Activated naive CD8-positive, alpha-beta T cell treated with anti-CD3 and anti-CD28 coated beads, Interleukin-2, amount 10 ng/mL, durations not matched to agents 7 days and 5 days (primary cell): ENCODE measurements at regions not wholly inside any gene's neighbourhood (a gene's known extent, or its start where the extent isn't known, plus 50 kb on each side); places are given as distances from the start of the nearest gene placed in this dataset.
"Not testable (repeated sequence)": the region's sequence is repeated elsewhere in the genome, so short reads cannot be mapped to it uniquely, and the experiment has no call there.

Experiments
- ATAC-seq: fragments of 150-1000 bp; cut with Tn5 transposase; one replicate; pipeline ENCODE4 v1.10.0; 2021; ENCODE audit warnings: low read depth, moderate library complexity
- POLR2A ChIA-PET: fragments of 350-600 bp; sonication (Branson Sonifier 250); formaldehyde crosslinking; loops from one replicate; lab custom pipeline; 2021; ENCODE audit warnings: antibody characterized with exemption; lab: Charles Lee
- DNase-seq: peaks from one replicate; pipeline ENCODE4 v3.0.0; 2021
- H3K27ac Mint-ChIP-seq: one replicate; pipeline ENCODE4 v1.8.0; 2022; ENCODE audit warnings: mild to moderate bottlenecking, mixed read lengths
- H3K27me3 Mint-ChIP-seq: one replicate; pipeline ENCODE4 v1.8.0; 2022; ENCODE audit warnings: mild to moderate bottlenecking, moderate library complexity, mixed read lengths
- H3K36me3 Mint-ChIP-seq: one replicate; pipeline ENCODE4 v1.8.0; 2021; ENCODE audit warnings: mild to moderate bottlenecking, mixed read lengths
- H3K4me1 Mint-ChIP-seq: one replicate; pipeline ENCODE4 v1.8.0; 2021; ENCODE audit warnings: mixed read lengths
- H3K4me3 Mint-ChIP-seq: one replicate; pipeline ENCODE4 v1.8.0; 2022; ENCODE audit warnings: mild to moderate bottlenecking, moderate library complexity, mixed read lengths
- H3K9me3 Mint-ChIP-seq: one replicate; pipeline ENCODE4 v1.8.0; 2021; ENCODE audit warnings: mixed read lengths

DNA sequence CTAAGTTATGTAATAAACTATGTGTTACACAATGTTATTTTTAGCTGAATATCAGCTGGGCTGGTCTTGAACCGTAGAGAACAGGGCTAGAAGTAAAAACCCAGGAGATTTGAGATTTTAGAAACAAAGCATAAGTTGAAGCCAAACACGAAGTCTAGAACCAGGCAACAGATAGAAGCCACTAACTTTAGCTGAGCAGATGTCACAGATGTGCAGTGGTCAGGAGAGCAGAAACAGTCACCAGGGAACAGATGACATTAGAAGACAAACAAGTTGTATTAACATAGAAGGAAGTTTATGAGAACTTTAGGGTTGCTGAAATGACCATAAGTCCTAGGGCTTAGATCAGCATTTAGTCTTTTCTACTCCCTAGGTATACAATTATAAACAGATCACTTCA lies 731.0 kb downstream of the ZNF385D start:
- peaks cover 11% of the 10 kb centered on the region for H3K9me3 Mint-ChIP-seq
- DNase-seq (no peak), ATAC-seq (no peak)
- POLR2A ChIA-PET: no interaction called here
- H3K4me3 Mint-ChIP-seq: no peak overlapping the region
- H3K4me1 Mint-ChIP-seq: no peaks in the 10 kb centered on the region
- H3K27me3 Mint-ChIP-seq: no peaks in the 10 kb centered on the region
- H3K27ac Mint-ChIP-seq: no peak overlapping the region
- H3K36me3 Mint-ChIP-seq: no peaks in the 10 kb centered on the region

DNA sequence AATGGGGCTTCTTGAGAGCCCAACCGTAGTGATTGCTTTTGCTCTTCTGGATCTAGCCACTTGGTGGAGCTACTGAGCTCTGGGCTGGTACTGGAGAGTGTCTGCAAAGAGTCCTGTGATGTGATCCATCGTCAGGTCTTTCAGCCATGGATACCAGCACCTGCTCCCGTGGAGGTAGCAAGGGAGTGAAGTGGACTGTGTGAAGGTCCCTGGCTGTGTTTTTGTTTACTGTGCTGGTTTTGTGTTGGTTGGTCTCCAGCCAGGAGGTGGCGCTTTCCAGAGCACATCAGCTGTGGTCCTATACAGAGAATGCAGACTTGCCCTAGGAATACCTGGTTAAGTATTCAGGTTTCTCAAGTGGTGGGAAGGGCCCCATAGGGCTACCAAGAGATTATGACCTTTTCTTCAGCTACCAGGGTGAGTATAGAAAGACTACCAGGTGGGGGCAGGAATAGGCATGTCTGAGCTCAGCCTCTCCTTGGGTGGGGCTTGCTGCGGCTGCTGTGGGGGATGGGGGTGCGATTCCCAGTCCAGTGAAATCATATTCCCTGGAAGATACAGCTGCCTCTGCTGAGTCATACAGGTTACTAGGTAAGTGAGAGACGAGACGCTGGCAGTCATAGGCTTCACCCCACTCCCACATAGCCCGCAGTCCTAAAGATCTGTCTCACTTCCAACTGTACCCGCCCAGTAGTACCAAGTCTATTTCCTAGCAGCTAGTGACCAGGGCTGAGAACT lies 733.7 kb downstream of the ZNF385D start:
- POLR2A ChIA-PET: no interaction called here
- Mint-ChIP-seq H3K36me3 (no peaks in the 10 kb centered on the region), H3K4me1 (no peaks in the 10 kb centered on the region), H3K27me3 (no peaks in the 10 kb centered on the region), H3K27ac (no peak overlapping the region), H3K4me3 (no peak overlapping the region), H3K9me3 (peaks cover 13% of the 10 kb centered on the region)
- DNase-seq (no peak), ATAC-seq (no peak)

DNA sequence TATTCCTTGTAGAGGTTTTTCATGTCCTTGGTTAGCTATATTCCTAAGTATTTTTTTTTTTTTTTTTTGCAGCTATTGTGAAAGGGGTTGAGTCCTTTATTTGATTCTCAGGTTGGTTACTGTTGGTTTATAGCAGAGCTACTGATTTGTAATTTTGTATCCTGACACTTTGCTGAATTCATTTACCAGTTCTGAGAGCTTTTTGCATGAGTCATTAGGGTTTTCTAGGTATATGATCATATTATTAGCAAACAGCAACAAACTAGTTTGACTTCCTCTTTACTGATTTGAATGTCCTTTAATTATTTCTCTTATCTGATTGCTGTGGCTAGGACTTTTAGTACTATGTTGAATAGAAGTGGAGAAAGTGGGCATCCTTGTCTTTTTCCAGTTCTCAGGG lies 737.4 kb downstream of the ZNF385D start:
- DNase-seq: no peak
- Mint-ChIP-seq H3K4me1 (no peaks in the 10 kb centered on the region), H3K9me3 (peaks cover 13% of the 10 kb centered on the region), H3K27ac (no peak overlapping the region), H3K36me3 (no peaks in the 10 kb centered on the region), H3K27me3 (no peaks in the 10 kb centered on the region), H3K4me3 (no peak overlapping the region)
- POLR2A ChIA-PET: no interaction called here
- no peak for ATAC-seq

DNA sequence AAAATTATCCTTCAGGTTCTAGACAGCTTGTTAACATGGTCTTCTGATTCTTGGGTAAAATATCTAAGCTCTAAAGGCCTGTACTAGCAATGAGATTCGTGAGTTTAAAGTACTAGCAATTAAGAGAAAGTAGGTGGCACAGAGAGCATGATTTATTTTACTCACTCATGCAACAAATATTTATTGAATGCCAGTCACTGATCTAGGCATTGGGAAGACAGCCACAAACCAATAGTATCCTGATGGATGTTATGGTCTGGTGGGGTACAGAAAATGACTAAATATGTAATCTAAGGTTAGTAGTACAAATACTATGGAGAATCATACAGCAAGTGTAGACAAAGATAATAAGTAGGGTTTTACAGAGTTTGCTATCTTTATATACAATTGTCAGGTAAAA lies 751.3 kb downstream of the ZNF385D start:
- Mint-ChIP-seq H3K4me1 (no peaks in the 10 kb centered on the region), H3K27ac (no peak overlapping the region), H3K36me3 (no peaks in the 10 kb centered on the region), H3K27me3 (no peaks in the 10 kb centered on the region), H3K9me3 (peaks cover 2% of the 10 kb centered on the region), H3K4me3 (no peak overlapping the region)
- ATAC-seq: no peak
- no peak for DNase-seq
- POLR2A ChIA-PET: no interaction called here

DNA sequence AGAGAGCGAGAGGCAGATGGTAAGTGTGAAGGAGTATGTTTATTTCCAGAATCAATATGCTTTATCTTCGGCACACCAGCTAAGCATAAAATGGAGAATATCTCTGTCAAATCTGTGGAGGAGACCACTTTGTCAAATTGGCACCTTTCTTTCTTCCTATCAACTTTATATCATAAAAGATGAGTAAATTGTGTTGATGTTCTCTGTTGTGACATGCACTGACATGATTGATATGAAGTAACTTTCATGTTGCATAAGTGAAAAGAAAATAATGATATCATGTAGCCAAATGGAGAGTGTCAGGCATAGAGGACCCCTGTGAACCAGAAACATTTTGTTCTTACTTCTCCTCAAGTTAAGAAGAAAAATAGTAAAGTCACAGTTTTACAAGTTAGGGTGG lies 753.8 kb downstream of the ZNF385D start:
- no peak overlapping the region for H3K27ac Mint-ChIP-seq
- no peaks in the 10 kb centered on the region for H3K36me3 Mint-ChIP-seq
- no peaks in the 10 kb centered on the region for H3K4me1 Mint-ChIP-seq
- H3K27me3 Mint-ChIP-seq: no peaks in the 10 kb centered on the region
- DNase-seq (no peak), ATAC-seq (no peak)
- no peak overlapping the region for H3K4me3 Mint-ChIP-seq
- POLR2A ChIA-PET: no interaction called here
- peaks cover 2% of the 10 kb centered on the region for H3K9me3 Mint-ChIP-seq

DNA sequence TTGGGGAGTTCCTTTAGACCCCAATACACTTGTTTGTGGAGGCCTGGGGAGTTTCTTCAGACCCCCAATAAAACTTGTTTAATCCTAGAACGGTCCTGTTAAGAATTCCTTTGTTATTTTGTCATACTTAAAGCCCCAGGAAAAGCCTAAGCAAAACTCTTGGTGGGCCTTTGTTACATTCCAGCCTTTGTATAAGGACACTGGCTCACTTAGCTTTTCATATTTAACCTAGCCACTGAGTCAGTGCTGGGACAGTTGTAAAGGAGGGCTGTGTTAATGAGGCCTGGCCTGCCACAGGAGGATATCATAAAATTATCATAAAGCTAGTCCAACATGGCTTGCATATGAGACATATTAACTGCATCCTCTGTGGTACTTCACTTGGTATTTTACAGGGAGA lies 760.1 kb downstream of the ZNF385D start:
- H3K4me1 Mint-ChIP-seq: no peaks in the 10 kb centered on the region
- no peaks in the 10 kb centered on the region for H3K27me3 Mint-ChIP-seq
- no peaks in the 10 kb centered on the region for H3K36me3 Mint-ChIP-seq
- no peak for ATAC-seq
- POLR2A ChIA-PET: no interaction called here
- H3K9me3 Mint-ChIP-seq: no peaks in the 10 kb centered on the region
- DNase-seq: no peak
- H3K27ac Mint-ChIP-seq: no peak overlapping the region
- no peak overlapping the region for H3K4me3 Mint-ChIP-seq

- ATAC-seq, H3K4me3 Mint-ChIP-seq, H3K27ac Mint-ChIP-seq, POLR2A ChIA-PET, H3K4me1 Mint-ChIP-seq, DNase-seq, H3K9me3 Mint-ChIP-seq, H3K36me3 Mint-ChIP-seq, H3K27me3 Mint-ChIP-seq: not testable (repeated sequence)
Measured at GRCh38 chr3:20989653-20990052, 761.4 kb downstream of the ZNF385D start.

- H3K4me3 Mint-ChIP-seq: no peak overlapping the region
- H3K27ac Mint-ChIP-seq: no peak overlapping the region
- no peaks in the 10 kb centered on the region for H3K9me3 Mint-ChIP-seq
- no peak for DNase-seq
- H3K27me3 Mint-ChIP-seq: no peaks in the 10 kb centered on the region
- no peaks in the 10 kb centered on the region for H3K36me3 Mint-ChIP-seq
- POLR2A ChIA-PET: no interaction called here
- ATAC-seq: no peak
- H3K4me1 Mint-ChIP-seq: no peaks in the 10 kb centered on the region
Measured at GRCh38 chr3:20984594-20985205, 766.3 kb downstream of the ZNF385D start.

DNA sequence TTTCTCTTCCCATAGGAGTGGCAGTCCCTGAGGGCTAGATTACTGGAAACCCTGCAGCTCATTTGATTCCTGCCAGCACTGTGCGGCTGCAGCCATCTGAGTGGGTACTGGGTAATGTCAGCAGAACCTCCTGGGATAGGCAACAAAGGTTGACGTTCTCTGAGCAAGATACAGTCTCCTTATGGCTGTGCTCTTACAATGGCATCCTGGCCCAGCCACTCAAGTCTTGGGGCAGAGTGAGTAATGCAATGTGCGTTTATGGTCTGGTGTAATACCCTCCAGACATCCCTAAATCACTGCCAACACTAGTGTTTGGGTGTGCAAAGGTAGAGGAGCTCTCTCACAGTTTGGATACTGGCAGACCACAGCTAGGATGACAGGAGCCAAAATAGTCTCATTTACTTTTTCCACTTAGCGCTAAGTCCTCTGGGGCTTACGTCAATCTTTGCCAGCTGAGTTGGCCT lies 775.8 kb downstream of the ZNF385D start:
- Mint-ChIP-seq H3K4me1 (no peaks in the 10 kb centered on the region), H3K4me3 (no peak overlapping the region), H3K27ac (no peak overlapping the region), H3K36me3 (no peaks in the 10 kb centered on the region), H3K27me3 (no peaks in the 10 kb centered on the region), H3K9me3 (no peaks in the 10 kb centered on the region)
- DNase-seq (no peak), ATAC-seq (no peak)
- POLR2A ChIA-PET: no interaction called here

GRCh38 chr3:20974396-20974795 lies 776.6 kb downstream of the ZNF385D start:
- ATAC-seq (no peak), DNase-seq (no peak)
- Mint-ChIP-seq H3K4me3 (no peak overlapping the region), H3K4me1 (no peaks in the 10 kb centered on the region), H3K27me3 (no peaks in the 10 kb centered on the region), H3K27ac (no peak overlapping the region), H3K36me3 (no peaks in the 10 kb centered on the region), H3K9me3 (no peaks in the 10 kb centered on the region)
- POLR2A ChIA-PET: no interaction called here

DNA sequence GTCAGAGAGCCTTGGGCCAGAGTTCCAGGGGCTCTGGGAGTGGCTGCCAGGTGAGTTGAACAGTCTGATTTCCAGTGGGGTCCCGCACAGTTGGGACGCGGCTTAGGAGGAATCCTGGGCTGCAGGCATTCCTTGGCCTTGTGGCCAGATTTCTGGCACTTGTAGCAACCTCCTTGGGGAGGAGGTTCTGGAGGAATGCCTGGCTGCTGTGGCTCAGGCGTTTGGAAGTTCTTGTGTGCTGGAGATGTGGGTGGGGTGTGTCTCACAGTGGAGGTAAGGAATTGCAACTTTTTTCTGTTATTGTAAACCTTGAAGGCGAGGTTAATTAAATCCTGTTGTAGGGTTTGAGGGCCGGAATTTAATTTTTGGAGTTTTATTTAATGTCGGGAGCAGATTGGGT lies 780.2 kb downstream of the ZNF385D start:
- H3K36me3 Mint-ChIP-seq: not testable (repeated sequence)

DNA sequence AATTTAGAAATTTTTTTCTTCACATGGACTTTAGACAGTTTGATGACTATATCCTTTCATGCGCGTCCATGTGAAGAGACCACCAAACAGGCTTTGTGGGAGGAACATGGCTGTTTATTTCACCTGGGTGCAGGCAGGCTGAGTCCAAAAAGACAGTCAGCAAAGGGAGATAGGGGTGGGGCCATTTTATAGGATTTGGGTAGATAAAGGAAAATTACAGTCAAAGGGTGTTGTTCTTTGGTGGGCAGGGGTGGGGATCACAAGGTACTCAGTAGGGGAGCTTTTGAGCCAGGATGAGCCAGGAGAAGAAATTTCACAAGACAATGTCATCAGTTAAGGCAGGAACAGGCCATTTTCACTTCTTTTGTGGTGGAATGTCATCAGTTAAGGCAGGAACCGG lies 781.5 kb upstream of the SGO1 start:
- ATAC-seq, H3K36me3 Mint-ChIP-seq, POLR2A ChIA-PET, H3K4me1 Mint-ChIP-seq, H3K27ac Mint-ChIP-seq, H3K9me3 Mint-ChIP-seq, H3K27me3 Mint-ChIP-seq, H3K4me3 Mint-ChIP-seq, DNase-seq: not testable (repeated sequence)

More for the DNA sequence above, 780.2 kb downstream of the ZNF385D start:
- POLR2A ChIA-PET, DNase-seq, H3K9me3 Mint-ChIP-seq, H3K27me3 Mint-ChIP-seq, H3K4me1 Mint-ChIP-seq, ATAC-seq, H3K4me3 Mint-ChIP-seq, H3K27ac Mint-ChIP-seq: not testable (repeated sequence)

GRCh38 chr3:20958161-20958560 lies 772.2 kb upstream of the SGO1 start:
- ATAC-seq: no peak

GRCh38 chr3:20945892-20946291 lies 759.9 kb upstream of the SGO1 start:
- Mint-ChIP-seq H3K9me3 (peaks cover 2% of the 10 kb centered on the region), H3K36me3 (no peaks in the 10 kb centered on the region), H3K27me3 (no peaks in the 10 kb centered on the region), H3K27ac (no peak overlapping the region), H3K4me3 (no peak overlapping the region), H3K4me1 (no peaks in the 10 kb centered on the region)
- POLR2A ChIA-PET: no interaction called here
- ATAC-seq (no peak), DNase-seq (no peak)

More at GRCh38 chr3:20958161-20958560, 772.2 kb upstream of the SGO1 start:
- H3K9me3 Mint-ChIP-seq: peaks cover 5% of the 10 kb centered on the region
- H3K4me1 Mint-ChIP-seq: no peaks in the 10 kb centered on the region
- DNase-seq: no peak
- H3K27me3 Mint-ChIP-seq: no peaks in the 10 kb centered on the region
- peaks cover 1% of the 10 kb centered on the region for H3K36me3 Mint-ChIP-seq
- H3K4me3 Mint-ChIP-seq: no peak overlapping the region
- no peak overlapping the region for H3K27ac Mint-ChIP-seq
- POLR2A ChIA-PET: no interaction called here
